GM19025 (cell line): ENCODE measurements at regions not wholly inside any gene's neighbourhood (a gene's known extent, or its start where the extent isn't known, plus 50 kb on each side); places are given as distances from the start of the nearest gene placed in this dataset.

Experiments used
- ATAC-seq: cut with Tn5 transposase; IDR thresholded peaks from one replicate; pipeline ENCODE4 v1.9.1; 2021; ENCODE audit warnings: mild to moderate bottlenecking, low read depth, moderate library complexity; ENCODE audit not compliant: unreplicated experiment

- no peak for ATAC-seq
Observed at GRCh38 chr12:93099792-93100191, 170.7 kb upstream of the EEA1 start.

GRCh38 chr12:93100610-93101009 lies 171.5 kb upstream of the EEA1 start:
- no peak for ATAC-seq

- ATAC-seq: no peak
Observed at GRCh38 chr12:93101367-93101766, 172.3 kb upstream of the EEA1 start.

GRCh38 chr12:93102312-93102711 lies 173.2 kb upstream of the EEA1 start:
- ATAC-seq: no peak

GRCh38 chr12:93102744-93103143 lies 173.6 kb upstream of the EEA1 start:
- no peak for ATAC-seq

GRCh38 chr12:93103154-93103553 lies 174.1 kb upstream of the EEA1 start:
- ATAC-seq: no peak

- no peak for ATAC-seq
Observed at GRCh38 chr12:93104535-93104934, 175.4 kb upstream of the EEA1 start.

GRCh38 chr12:93106910-93107309 lies 177.8 kb upstream of the EEA1 start:
- no peak for ATAC-seq

GRCh38 chr12:93107514-93108312 lies 178.6 kb upstream of the EEA1 start:
- ATAC-seq: no peak

- no peak for ATAC-seq
Observed at GRCh38 chr12:93108985-93109384, 179.9 kb upstream of the EEA1 start.

- ATAC-seq: no peak
Observed at GRCh38 chr12:93109551-93110203, 180.6 kb upstream of the EEA1 start.

GRCh38 chr12:93111773-93112172 lies 182.7 kb upstream of the EEA1 start:
- no peak for ATAC-seq

- no peak for ATAC-seq
Observed at GRCh38 chr12:93113317-93114006, 184.4 kb upstream of the EEA1 start.

GRCh38 chr12:93115198-93115601 lies 186.1 kb upstream of the EEA1 start:
- no peak for ATAC-seq

GRCh38 chr12:93115646-93116045 lies 186.6 kb upstream of the EEA1 start:
- ATAC-seq: no peak

GRCh38 chr12:93116632-93117031 lies 187.5 kb upstream of the EEA1 start:
- no peak for ATAC-seq

- no peak for ATAC-seq
Observed at GRCh38 chr12:93121729-93122488, 192.8 kb upstream of the EEA1 start.

- no peak for ATAC-seq
Observed at GRCh38 chr12:93122569-93123091, 193.5 kb upstream of the EEA1 start.

- ATAC-seq: no peak
Observed at GRCh38 chr12:93125126-93125525, 196.0 kb upstream of the EEA1 start.

- ATAC-seq: no peak
Observed at GRCh38 chr12:93126069-93126474, 197.0 kb upstream of the EEA1 start.
